Right ventricle myocardium inferior (tissue), 1 donor: ENCODE measurements at regions not wholly inside any gene's neighbourhood (a gene's known extent, or its start where the extent isn't known, plus 50 kb on each side); places are given as distances from the start of the nearest gene placed in this dataset.
"Not testable (repeated sequence)": the region's sequence is repeated elsewhere in the genome, so short reads cannot be mapped to it uniquely, and the experiment has no call there.

Experiments
- ATAC-seq: fragments of 200-7000 bp; cut with Tn5 transposase; one replicate; pipeline ENCODE4 v1.9.1; 2020; ENCODE audit warnings: mild to moderate bottlenecking, moderate library complexity
- DNase-seq: peaks from one replicate; pipeline ENCODE4 v3.0.0; 2021; ENCODE audit errors: missing footprints
- intact Hi-C: fragments of 100-400 bp; cut with DNase I; formaldehyde crosslinking; loops from one replicate; pipeline ENCODE4 v1.11.0; 2022
- donor health status: DM: no; HTN: yes; CAD: no; lungs with severe emphysema.

DNA sequence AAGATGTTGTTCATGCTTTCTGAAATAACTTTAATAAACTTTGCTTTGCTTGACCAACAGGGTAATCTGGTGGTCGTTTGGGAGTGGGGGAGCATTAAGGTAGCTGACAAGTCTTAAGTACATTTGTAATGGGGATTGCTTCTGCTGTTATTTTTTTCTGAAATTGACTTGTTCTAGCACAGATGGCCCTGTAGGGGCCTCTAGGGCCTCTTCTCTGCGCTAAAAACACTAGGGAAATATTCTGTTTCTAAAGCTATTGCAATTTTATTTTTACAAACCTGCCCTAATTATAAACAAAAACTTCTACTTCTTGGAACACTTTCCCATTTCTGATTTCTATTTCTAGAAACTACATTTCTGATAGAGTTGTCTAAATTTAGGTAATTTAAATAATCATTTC lies 191.3 kb upstream of the KCNJ3 start:
- ATAC-seq (no peak), DNase-seq (no peak)
- intact Hi-C loops = no loop called here

DNA sequence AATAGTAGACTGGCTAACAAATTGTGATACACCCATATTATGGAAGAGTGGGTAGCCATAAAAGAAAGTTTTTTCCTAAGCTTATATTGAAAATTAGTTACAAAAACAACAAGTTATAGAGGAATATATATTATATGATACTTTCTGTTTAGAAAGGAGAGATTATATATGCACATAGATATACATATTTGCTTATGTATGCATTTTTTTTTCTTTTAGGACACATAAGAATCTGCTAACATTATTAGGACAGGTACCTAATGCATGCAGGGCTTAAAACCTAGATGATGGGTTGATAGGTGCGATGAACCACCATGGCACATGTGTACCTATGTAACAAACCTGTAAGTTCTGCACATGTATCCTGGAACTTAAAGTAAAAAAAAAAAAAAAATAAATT lies 179.6 kb upstream of the KCNJ3 start:
- DNase-seq (no peak), ATAC-seq (no peak)
- intact Hi-C loops = no loop called here

DNA sequence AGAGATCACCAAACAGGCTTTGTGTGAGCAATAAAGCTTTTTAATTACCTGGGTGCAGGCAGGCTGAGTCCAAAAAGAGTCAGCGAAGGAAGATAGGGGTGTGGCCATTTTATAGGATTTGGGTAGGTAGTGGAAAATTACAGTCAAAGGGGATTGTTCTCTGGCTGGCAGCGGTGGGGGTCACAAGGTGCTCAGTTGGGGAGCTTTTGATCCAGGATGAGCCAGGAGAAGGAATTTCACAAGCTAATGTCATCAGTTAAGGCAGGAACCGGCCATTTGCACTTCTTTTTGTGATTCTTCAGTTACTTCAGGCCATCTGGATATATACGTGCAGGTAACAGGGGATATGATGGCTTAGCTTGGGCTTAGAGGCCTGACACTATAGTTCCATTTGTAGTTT lies 177.5 kb upstream of the KCNJ3 start:
- DNase-seq, intact Hi-C loops, ATAC-seq: not testable (repeated sequence)

DNA sequence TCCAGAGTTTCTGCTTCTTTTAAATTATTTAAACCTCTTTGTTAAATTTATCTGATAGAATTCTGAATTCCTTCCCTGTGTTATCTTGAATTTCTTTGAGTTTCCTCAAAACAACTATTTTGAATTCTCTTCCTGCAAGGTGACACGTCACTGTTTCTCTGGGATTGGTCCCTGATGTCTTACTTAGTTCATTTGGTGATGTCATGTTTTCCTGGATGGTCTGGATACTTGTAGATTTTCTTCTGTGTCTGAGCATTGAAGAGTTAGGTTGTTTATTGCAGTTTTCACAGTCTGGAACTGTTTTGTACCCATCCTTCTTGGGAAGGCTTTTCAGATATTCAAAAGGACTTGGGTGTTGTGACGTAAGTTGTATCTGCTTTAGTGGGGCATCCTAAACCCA lies 172.3 kb upstream of the KCNJ3 start:
- intact Hi-C loops = no loop called here
- DNase-seq (no peak), ATAC-seq (no peak)

DNA sequence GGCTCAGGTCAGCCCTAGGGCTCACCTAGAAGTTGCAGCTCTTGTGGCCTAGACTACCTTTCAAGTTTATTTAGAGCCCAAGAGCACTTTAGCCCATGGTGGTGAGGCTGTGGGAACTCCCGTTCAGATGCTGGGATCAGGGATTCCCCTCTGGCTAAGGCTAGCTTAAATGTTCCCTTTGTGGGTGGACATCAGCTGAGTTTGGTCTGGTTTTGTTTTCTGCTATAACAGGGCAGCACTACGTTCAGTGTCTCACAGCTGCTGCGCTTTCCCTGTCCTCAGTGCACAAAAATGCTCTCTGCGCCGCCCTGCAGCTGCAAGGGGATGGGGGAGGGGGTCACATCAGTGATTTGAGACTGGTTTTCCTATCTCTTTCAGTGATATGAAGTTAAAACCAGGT lies 170.5 kb upstream of the KCNJ3 start:
- ATAC-seq (no peak), DNase-seq (no peak)

DNA sequence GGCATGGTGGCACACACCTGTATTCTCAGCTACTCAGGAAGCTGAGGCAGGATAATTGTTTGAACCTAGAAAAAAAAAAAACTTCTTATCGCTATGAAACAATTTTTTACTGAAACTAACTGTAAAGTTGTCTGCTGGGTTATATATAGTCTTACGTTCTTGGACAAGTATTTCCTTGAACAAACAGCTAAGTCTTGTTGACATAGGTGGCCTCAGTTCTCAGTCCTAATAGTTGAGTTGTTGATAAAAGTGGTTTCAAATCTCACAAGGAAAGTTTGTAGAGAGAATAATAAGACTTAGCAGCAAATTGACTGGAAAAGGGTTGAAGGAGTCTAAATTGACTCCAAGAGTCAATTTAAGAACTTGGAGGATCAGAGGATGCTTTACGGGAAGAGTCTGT lies 166.5 kb upstream of the KCNJ3 start:
- ATAC-seq (no peak), DNase-seq (no peak)
- intact Hi-C loops = loop anchor here (10.0 kb wide), 1 partner anchor 293 kb away; no protein-coding TSS in a partner anchor

More for the DNA sequence above, 170.5 kb upstream of the KCNJ3 start:
- intact Hi-C loops = no loop called here

DNA sequence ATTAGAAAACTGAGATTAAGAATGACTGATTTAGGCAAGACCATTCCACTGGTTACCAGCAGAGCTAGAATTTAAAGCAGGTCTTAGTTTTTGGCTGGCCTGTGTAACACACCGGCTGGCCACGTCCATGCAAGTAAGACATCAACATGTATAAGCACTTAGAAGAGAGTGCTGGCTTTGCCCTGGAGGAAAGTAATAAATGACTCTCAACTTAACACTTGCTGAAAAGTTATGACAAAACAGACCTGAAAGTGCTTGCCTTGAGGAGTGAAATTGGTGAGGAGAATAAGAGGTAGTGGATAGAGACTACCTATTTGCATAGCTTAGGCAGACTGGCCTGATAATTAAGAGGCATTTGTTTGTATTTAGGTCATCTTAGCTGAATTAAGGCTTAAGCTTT lies 165.7 kb upstream of the KCNJ3 start:
- ATAC-seq = no peak
- intact Hi-C loops = loop anchor here (10.0 kb wide), 1 partner anchor 292 kb away; no protein-coding TSS in a partner anchor
- DNase-seq = no peak

DNA sequence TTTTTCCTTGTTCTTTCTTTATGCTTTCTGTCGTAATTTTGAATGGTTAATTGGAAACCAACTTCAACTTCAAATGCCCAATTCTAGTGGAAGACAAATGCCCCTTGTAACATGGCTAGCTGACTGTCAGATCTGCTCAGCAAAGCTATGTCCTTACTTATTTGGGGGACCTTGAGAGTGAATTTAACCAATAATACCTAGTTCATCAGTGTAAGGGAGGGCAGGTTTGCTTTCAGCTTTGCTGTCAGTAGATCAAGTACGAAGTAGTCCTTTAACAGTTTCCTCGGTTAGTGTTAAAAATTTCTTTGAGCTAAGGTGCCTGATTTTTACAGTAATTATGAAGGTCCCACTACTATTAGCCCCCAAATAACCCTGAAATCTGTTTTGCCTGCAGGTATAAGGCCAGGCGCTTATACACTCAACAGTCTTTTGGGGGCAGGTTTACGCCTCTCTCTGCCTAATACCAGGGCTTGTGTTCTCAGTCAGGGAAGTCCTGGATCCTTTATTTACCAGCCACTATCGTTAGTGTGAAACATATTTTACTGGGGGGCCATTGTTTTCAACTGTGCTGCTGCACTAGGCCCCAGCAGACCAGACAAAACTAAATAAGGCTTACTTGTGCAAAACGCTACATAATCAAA lies 165.1 kb upstream of the KCNJ3 start:
- no peak for DNase-seq
- intact Hi-C loops = loop anchor here (10.0 kb wide), 1 partner anchor 291 kb away; no protein-coding TSS in a partner anchor

DNA sequence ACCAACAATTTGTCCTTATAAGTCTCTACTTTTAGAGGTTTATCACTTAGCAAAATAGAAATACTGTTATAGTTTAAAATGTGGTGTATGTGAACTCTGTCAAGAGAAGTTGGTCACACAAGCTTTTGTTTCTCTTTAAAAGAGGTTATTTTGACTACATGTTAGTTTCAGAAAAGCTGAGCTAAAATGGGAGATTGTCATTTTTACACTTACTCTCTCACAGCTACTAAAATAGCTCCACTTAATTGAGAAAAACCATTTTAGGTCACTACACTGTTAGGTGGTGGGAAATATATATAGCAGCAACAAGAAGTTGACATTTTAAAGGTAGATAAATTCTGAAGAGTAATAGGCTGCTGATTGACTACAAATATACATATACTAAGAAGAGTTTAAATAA lies 161.5 kb upstream of the KCNJ3 start:
- intact Hi-C loops = loop anchor here (10.0 kb wide), 1 partner anchor 288 kb away; no protein-coding TSS in a partner anchor
- no peak for ATAC-seq
- no peak for DNase-seq

More for the DNA sequence above, 165.1 kb upstream of the KCNJ3 start:
- no peak for ATAC-seq

DNA sequence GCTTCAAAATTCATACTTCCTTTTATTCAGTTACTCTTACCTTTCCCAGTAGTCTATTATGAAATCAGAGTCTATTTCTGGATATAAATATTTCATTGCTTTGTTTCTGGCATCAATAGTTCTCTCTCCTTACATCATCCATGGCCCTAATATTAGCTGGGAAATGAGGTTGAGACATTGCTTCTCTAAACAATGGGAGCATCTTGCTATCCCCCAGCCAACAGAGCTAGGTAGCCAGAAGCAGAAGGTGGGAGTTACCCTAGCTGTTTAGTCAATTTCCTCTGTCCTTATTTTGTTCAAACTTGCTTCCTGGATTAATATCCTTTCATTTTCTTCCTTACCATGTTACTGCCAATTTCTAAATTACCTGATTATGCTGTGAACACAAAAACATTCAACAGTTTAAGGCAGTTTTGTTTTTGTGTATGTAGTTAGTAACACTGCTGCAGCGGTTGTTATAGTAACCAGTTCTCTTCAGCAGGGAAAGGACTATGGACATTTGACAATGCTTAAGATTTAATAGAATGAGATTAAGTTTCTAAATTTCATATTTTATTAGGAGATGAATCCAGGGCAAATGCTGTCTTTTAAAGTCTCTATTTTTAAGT lies 160.5 kb upstream of the KCNJ3 start:
- ATAC-seq (peak; percentile 39), DNase-seq (no peak)
- intact Hi-C loops = loop anchor here (10.0 kb wide), 1 partner anchor 287 kb away; no protein-coding TSS in a partner anchor

DNA sequence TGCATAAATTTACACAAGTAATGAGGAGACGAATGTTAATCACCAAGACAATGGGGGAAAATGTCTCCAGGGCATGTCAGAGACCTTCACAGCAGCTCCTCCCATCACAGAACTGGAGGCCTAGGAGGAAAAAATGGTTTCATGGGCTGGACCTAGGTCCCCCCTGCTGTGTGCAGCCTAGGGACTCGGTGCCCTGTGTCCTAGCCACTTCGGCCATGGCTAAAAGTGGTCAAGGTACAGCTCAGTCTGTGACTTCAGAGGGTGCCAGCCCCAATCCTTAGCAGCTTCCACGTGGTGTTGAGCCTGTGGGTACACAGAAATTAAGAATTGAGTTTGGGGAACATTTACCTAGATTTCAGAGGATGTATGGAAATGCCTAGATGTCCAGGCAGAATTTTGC lies 152.2 kb upstream of the KCNJ3 start:
- intact Hi-C loops = no loop called here
- ATAC-seq (no peak), DNase-seq (no peak)

DNA sequence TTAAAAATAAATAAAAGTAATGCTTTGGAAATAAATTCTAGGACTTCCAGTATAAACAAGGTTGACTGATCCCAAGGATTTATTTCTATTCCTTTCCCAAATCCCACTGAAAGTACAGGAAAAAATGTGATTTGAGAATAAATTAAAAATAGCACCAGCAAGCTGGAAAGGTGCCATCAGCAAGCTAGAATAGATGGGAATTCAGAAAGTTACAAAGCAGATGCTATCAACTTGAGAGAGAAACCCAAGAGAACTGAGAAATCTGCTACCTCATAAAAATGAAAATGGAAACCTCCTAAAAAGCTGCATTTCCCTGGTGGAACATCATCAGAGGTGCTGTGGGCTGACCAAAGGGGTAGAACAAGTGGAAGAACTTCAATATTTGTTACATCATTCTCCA lies 148.6 kb upstream of the KCNJ3 start:
- ATAC-seq (no peak), DNase-seq (no peak)
- intact Hi-C loops = no loop called here

DNA sequence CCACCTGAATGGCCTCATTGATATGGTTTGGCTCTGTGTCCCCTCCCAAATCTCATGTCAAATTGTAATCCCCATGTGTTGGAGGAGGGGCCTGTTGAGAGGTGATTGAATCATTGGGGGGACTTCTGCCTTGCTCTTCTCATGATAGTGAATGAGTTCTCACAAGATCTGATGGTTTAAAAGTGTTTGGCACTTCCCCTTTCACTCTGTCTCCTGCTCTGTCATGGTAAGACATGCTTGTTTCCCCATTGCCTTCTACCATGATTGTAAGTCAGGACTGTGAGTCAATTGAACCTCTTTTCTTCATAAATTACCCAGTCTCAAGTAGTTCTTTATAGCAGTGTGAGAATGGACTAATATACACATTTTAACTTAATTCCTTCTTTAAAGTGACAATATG lies 146.8 kb upstream of the KCNJ3 start:
- DNase-seq = no peak
- no peak for ATAC-seq
- intact Hi-C loops = no loop called here

DNA sequence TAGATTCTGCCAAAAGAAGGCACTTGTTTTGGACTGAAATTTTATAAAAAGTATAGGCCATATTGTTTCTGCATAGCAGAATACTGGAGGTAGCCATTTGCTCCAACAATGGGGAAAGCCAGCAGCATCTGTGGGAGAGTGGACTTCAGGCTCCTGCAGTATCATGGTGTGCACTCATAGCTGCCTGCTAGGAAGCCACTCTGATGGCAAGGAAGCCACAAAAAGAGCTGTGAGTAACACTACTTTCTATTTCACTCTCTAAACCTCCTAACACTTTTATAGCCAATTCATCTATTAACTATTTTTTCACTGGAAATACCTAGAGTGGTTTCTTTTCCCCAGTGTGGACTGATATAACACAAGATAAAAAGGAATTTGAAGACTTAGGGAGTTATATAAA lies 144.4 kb upstream of the KCNJ3 start:
- ATAC-seq (no peak), DNase-seq (no peak)
- intact Hi-C loops = no loop called here

DNA sequence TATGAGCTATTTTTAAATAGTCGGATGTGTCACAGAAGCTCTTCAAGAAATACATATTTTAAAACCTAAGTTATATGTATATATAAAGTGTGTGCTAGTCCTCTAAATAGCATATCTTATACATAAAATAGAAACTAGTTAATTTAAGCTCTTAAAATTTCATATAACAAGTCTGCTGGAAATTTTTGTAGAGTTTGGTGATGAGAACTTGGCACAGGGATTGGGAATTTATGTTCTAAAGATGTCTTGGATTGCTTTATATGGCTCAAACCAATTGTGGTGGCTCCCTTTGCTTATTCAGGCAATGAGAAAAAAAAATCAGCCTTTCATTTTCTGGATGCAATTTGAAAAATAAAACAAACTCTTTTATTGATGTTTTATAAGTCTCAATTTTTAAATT lies 142.8 kb upstream of the KCNJ3 start:
- no peak for DNase-seq

DNA sequence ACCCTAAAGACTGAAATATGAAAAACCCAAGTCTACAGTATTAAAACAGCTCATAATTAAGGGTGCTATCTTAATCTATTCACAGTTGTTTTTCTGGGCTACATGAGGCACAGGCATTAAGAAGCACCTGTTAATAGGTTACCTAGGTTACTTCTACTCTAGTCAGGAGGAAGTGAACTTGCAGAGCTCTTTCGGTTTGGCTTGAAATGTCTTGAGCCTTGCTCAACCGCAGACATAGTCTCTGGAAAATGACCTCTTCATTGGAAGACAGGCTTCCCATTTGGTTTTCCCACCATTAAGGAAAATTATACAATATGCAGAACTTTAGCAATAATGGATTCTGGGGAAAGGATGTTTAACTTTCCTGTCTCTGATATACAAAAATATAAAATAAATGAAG lies 142.3 kb upstream of the KCNJ3 start:
- no peak for ATAC-seq
- no peak for DNase-seq
- intact Hi-C loops = no loop called here

More for the DNA sequence above, 142.8 kb upstream of the KCNJ3 start:
- ATAC-seq = no peak
- intact Hi-C loops = no loop called here

DNA sequence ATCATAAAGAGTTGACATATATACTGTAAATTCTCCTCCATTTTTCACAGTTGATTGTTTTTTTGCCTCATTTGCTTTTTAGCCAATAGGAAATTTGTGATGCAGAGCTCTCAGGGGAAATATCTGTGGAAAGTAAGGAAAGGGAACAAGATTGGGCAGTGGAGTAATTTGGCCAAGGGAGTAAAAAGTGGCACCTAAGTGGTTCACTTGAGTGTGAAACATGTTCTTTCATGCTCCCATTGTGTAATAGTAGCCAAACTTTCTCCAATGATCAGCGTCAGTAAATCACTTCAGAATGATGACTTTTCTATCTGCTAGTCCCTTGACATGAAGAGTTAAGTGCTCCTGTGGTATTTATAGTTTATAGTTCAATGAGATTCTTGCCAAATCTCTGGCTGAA lies 141.9 kb upstream of the KCNJ3 start:
- DNase-seq (no peak), ATAC-seq (no peak)
- intact Hi-C loops = no loop called here

DNA sequence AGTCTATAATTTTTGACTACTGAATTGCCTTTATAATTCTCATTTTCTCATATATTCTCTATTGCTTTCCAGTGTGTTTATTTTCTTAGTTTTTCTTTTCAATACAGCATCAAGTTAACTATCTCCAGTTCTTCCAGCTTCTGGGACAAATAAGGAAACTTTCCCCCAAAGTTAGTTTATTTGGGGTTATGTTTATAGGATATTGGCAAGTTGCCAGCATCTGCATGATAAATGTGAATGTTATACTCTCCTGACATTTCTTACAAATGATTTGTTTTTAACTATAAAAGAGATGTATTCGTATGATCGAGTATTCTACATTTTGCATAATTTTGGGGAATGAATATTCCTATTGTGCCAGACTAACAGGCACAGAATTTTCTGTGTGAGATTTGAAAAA lies 140.6 kb upstream of the KCNJ3 start:
- DNase-seq (no peak), ATAC-seq (no peak)
- intact Hi-C loops = no loop called here

DNA sequence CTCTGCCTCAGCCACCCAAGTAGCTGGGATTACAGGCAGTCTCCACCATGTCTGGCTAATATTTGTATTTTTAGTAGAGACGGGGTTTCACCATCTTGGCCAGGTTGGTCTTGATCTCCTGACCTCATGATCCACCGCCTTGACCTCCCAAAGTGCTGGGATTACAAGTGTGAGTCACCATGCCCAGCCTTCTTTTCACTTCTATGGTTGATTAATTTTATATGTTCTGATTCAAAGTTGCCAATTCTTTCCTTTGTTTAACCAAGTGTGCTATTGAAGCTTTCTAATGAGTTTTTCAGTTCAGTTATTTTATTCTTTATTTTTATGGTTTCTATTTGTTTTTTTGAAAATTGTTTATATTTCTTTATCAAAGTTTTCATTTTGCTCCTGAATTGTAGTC lies 133.1 kb upstream of the KCNJ3 start:
- intact Hi-C loops = no loop called here
- ATAC-seq (no peak), DNase-seq (no peak)

DNA sequence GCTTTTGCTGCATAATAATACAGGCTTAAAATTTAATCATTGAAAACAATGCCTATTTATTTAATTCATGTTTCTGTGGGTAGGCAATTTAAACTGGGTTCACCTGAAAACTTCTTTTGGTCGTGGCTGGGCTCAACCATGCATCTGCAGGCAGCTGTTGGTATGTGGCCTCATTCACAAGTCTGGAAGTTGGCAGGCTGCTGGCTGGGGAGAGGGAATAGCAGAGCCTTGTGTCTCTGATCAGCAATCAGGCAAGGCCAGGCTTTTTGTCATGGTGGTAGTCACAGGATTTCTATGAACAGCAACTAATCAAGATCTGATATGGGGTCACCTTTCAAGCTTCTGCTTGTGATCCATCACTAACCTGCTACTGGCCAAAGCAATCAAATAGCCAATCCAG lies 130.1 kb upstream of the KCNJ3 start:
- no peak for ATAC-seq
- DNase-seq = no peak
- intact Hi-C loops = no loop called here

DNA sequence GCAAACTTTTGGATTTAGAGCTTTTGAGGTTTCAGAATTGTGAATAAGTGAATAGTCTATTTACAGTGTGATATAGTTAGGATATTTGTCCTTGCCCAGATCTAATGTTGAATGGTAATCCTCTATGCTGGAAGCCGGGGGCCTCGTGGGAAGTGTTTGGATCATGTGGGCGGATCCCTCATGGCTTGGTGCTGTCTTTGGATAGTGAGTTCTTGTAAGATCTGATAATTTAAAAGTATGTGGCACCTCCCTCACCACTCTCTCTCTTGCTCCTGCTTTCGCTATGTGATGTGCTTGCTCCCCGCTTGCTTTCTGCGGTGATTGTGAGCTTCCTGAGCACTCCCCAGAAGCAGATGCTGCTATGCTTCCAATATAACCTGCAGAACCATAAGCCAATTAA lies 128.0 kb upstream of the KCNJ3 start:
- DNase-seq = no peak
- no peak for ATAC-seq
- intact Hi-C loops = no loop called here
